Progenitor cell of endocrine pancreas (in vitro differentiated cells): ENCODE measurements at regions not wholly inside any gene's neighbourhood (a gene's known extent, or its start where the extent isn't known, plus 50 kb on each side); places are given as distances from the start of the nearest gene placed in this dataset.

Experiments used
- DNase-seq: peaks from one replicate; pipeline ENCODE4 v3.0.0; 2021; ENCODE audit warnings: low spot score; ENCODE audit not compliant: unreplicated experiment
- H3K27ac Mint-ChIP-seq: 2 replicates; pipeline ENCODE4 v1.8.0; 2021; ENCODE audit warnings: mild to moderate bottlenecking, moderate library complexity, mixed read lengths
- H3K27me3 Mint-ChIP-seq: 2 replicates; pipeline ENCODE4 v1.8.0; 2021; ENCODE audit warnings: mixed read lengths
- H3K36me3 Mint-ChIP-seq: 2 replicates; pipeline ENCODE4 v1.8.0; 2022; ENCODE audit warnings: mixed read lengths; ENCODE audit not compliant: insufficient read depth
- H3K4me1 Mint-ChIP-seq: 2 replicates; pipeline ENCODE4 v1.8.0; 2021; ENCODE audit warnings: low read depth, mixed read lengths
- H3K4me3 Mint-ChIP-seq: 2 replicates; pipeline ENCODE4 v1.8.0; 2021; ENCODE audit warnings: low read depth, mild to moderate bottlenecking, moderate library complexity, mixed read lengths
- H3K9me3 Mint-ChIP-seq: 2 replicates; pipeline ENCODE4 v1.8.0; 2021; ENCODE audit warnings: low read depth, mixed read lengths
- TF ChIP-seq, protein P1 (sequence below): fragments of 200-600 bp; sonication (generic); IDR thresholded peaks from one replicate; pipeline ENCODE4 v1.5.0; 2021; ENCODE audit warnings: antibody characterized with exemption, mild to moderate bottlenecking; ENCODE audit not compliant: unreplicated experiment

- Mint-ChIP-seq H3K36me3 (no peaks in the 10 kb centered on the region), H3K4me3 (no peak overlapping the region)
- TF ChIP-seq, protein P1, sequence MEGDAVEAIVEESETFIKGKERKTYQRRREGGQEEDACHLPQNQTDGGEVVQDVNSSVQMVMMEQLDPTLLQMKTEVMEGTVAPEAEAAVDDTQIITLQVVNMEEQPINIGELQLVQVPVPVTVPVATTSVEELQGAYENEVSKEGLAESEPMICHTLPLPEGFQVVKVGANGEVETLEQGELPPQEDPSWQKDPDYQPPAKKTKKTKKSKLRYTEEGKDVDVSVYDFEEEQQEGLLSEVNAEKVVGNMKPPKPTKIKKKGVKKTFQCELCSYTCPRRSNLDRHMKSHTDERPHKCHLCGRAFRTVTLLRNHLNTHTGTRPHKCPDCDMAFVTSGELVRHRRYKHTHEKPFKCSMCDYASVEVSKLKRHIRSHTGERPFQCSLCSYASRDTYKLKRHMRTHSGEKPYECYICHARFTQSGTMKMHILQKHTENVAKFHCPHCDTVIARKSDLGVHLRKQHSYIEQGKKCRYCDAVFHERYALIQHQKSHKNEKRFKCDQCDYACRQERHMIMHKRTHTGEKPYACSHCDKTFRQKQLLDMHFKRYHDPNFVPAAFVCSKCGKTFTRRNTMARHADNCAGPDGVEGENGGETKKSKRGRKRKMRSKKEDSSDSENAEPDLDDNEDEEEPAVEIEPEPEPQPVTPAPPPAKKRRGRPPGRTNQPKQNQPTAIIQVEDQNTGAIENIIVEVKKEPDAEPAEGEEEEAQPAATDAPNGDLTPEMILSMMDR, result no peak
These were observed 58.1 kb downstream of the TUSC7 start for GRCh38 chr3:116767726-116768125.

GRCh38 chr3:116770815-116771450 is 61.4 kb downstream of the TUSC7 start:
- no peak overlapping the region for H3K27ac Mint-ChIP-seq
- H3K27me3 Mint-ChIP-seq, result no peaks in the 10 kb centered on the region
- H3K36me3 Mint-ChIP-seq, result no peaks in the 10 kb centered on the region
- H3K4me3 Mint-ChIP-seq, result no peak overlapping the region
- no peaks in the 10 kb centered on the region for H3K4me1 Mint-ChIP-seq
- TF ChIP-seq, protein P1, result peak; percentile 99
- peak; percentile 61 for DNase-seq
- no peaks in the 10 kb centered on the region for H3K9me3 Mint-ChIP-seq

More at GRCh38 chr3:116767726-116768125, 58.1 kb downstream of the TUSC7 start:
- H3K27ac Mint-ChIP-seq, result no peak overlapping the region
- H3K27me3 Mint-ChIP-seq, result no peaks in the 10 kb centered on the region
- no peak for DNase-seq
- no peaks in the 10 kb centered on the region for H3K4me1 Mint-ChIP-seq
- no peaks in the 10 kb centered on the region for H3K9me3 Mint-ChIP-seq

GRCh38 chr3:116776880-116777785 is 67.6 kb downstream of the TUSC7 start:
- no peaks in the 10 kb centered on the region for H3K36me3 Mint-ChIP-seq
- no peak overlapping the region for H3K4me3 Mint-ChIP-seq
- H3K27ac Mint-ChIP-seq, result no peak overlapping the region
- H3K27me3 Mint-ChIP-seq, result no peaks in the 10 kb centered on the region
- DNase-seq, result no peak
- TF ChIP-seq, protein P1, result no peak
- H3K4me1 Mint-ChIP-seq, result peaks cover 3% of the 10 kb centered on the region
- H3K9me3 Mint-ChIP-seq, result no peaks in the 10 kb centered on the region

- TF ChIP-seq, protein P1, result no peak
- Mint-ChIP-seq H3K27ac (no peak overlapping the region), H3K4me3 (no peak overlapping the region), H3K27me3 (no peaks in the 10 kb centered on the region), H3K4me1 (peaks cover 3% of the 10 kb centered on the region), H3K36me3 (no peaks in the 10 kb centered on the region), H3K9me3 (no peaks in the 10 kb centered on the region)
- DNase-seq, result no peak
These were observed 75.6 kb downstream of the TUSC7 start for GRCh38 chr3:116785226-116785625.

- Mint-ChIP-seq H3K4me3 (no peak overlapping the region), H3K27ac (no peak overlapping the region), H3K9me3 (peaks cover 4% of the 10 kb centered on the region), H3K4me1 (no peaks in the 10 kb centered on the region), H3K27me3 (no peaks in the 10 kb centered on the region), H3K36me3 (no peaks in the 10 kb centered on the region)
- TF ChIP-seq, protein P1, result no peak
- no peak for DNase-seq
These were observed 93.1 kb downstream of the TUSC7 start for GRCh38 chr3:116802651-116803050.
